Cardiac muscle cell (in vitro differentiated cells and primary cell): ENCODE measurements at regions not wholly inside any gene's neighbourhood (a gene's known extent, or its start where the extent isn't known, plus 50 kb on each side); places are given as distances from the start of the nearest gene placed in this dataset.

Experiments used
- DNase-seq, 2 donors: peaks; one replicate each; pipeline versions ENCODE4 v3.0.0 to v3.0.0-alpha.2; 2010 to 2017; ENCODE audit warnings: low read depth in 1 of 2, low spot score in 1 of 2
- H3K27ac ChIP-seq: fragments of 200-600 bp; sonication (generic); 2 replicates; pipeline ENCODE4 v1.5.1; 2016
- H3K27me3 ChIP-seq: fragments of 200-600 bp; sonication (generic); 2 replicates; pipeline ENCODE4 v1.6.0; 2016; ENCODE audit warnings: control low read depth
- H3K36me3 ChIP-seq: fragments of 200-600 bp; sonication (generic); 2 replicates; pipeline ENCODE4 v1.5.1; 2016; ENCODE audit warnings: control low read depth
- H3K4me1 ChIP-seq: fragments of 200-600 bp; sonication (generic); 2 replicates; pipeline ENCODE4 v1.8.1; 2017; ENCODE audit warnings: low read depth, mild to moderate bottlenecking, mixed run types
- H3K4me3 ChIP-seq: fragments of 200-600 bp; sonication (generic); 2 replicates; pipeline ENCODE4 v1.5.1; 2016; ENCODE audit warnings: mild to moderate bottlenecking
- H3K9me3 ChIP-seq: fragments of 200-600 bp; sonication (generic); 2 replicates; pipeline ENCODE4 v1.5.1; 2017; ENCODE audit warnings: low read depth, mild to moderate bottlenecking, control low read depth
- CTCF ChIP-seq: IDR thresholded peaks from 2 replicates; pipeline ENCODE4 v1.5.1; 2012; ENCODE audit warnings: low read depth, mild to moderate bottlenecking, low read length

DNA sequence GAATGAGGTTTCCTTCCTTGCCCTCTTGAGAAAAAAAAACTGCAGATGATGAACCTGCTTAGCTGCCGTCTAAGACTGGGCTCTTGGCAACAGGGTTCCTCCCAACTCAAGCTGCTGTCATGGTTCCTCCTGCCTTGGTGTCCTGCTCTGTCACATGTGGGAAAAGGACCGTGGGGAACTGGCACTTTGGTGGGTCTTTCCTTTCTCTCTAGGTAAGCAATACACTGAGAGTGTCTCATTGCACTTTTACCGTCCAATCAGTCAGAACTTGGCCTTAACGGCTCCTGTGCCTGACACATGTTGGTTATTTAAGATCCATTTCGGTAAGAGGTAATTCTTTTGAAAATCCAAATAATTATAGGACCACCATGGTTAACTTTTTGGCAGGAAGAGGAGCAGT, 60.8 kb upstream of the RNF152 start:
- Histone ChIP-seq H3K4me1 (no peaks in the 10 kb centered on the region), H3K4me3 (no peak overlapping the region), H3K36me3 (no peaks in the 10 kb centered on the region), H3K9me3 (no peaks in the 10 kb centered on the region), H3K27ac (no peak overlapping the region), H3K27me3 (no peaks in the 10 kb centered on the region)
- TF ChIP-seq CTCF: no peak
- no peak for DNase-seq

- no peaks in the 10 kb centered on the region for H3K27me3 ChIP-seq
- no peak overlapping the region for H3K4me3 ChIP-seq
- H3K4me1 ChIP-seq: peaks cover 5% of the 10 kb centered on the region
- no peak overlapping the region for H3K27ac ChIP-seq
- no peaks in the 10 kb centered on the region for H3K36me3 ChIP-seq
- H3K9me3 ChIP-seq: no peaks in the 10 kb centered on the region
- TF ChIP-seq CTCF: no peak
- no peak for DNase-seq
Observed at GRCh38 chr18:61953161-61953560, 60.4 kb upstream of the RNF152 start.

DNA sequence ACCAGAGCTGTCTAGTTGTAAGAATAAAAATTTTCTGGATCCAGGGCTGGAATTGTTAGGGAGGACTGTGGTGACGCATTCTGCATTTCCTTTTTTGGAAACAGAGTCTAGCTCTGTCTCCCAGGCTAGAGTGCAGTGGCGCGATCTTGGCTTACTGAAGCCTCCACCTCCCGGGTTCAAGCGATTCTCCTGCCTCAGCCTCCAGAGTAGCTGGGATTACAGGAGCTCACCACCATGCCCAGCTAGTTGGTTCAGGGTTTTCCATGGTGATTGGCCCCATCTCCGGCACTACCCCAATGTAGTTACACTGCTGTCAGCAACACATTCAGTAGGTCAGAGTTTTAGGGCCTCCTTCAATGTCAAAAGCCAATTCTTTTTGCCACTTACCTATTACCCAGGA, 58.6 kb upstream of the RNF152 start:
- H3K27ac ChIP-seq: no peak overlapping the region

DNA sequence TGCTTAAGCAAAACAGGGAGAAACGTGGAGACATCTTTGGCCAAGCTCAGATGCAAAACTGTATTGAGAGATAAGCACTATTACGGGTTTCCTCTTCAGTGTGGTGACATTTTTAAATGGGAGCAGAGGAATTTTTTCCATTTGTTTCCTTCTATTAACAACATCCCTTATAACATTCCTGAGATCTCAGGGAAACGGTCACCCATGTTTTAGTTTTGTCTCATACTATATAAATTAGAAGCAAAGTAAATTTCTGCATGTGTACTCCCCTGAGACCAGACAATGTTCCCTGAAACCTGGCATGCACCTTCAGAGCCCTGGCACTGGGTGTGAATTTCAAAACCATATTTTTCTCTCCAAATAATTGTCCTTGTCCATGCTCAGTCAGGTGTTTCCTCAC, 57.6 kb upstream of the RNF152 start:
- DNase-seq: no peak
- H3K9me3 ChIP-seq: no peaks in the 10 kb centered on the region
- no peaks in the 10 kb centered on the region for H3K27me3 ChIP-seq
- H3K27ac ChIP-seq: no peak overlapping the region
- H3K4me3 ChIP-seq: no peak overlapping the region
- no peaks in the 10 kb centered on the region for H3K36me3 ChIP-seq
- TF ChIP-seq CTCF: no peak
- H3K4me1 ChIP-seq: peaks cover 9% of the 10 kb centered on the region

More for the DNA sequence above, 58.6 kb upstream of the RNF152 start:
- Histone ChIP-seq H3K4me1 (peaks cover 9% of the 10 kb centered on the region), H3K9me3 (no peaks in the 10 kb centered on the region), H3K27me3 (no peaks in the 10 kb centered on the region), H3K36me3 (no peaks in the 10 kb centered on the region), H3K4me3 (no peak overlapping the region)
- no peak for DNase-seq
- TF ChIP-seq CTCF: no peak

DNA sequence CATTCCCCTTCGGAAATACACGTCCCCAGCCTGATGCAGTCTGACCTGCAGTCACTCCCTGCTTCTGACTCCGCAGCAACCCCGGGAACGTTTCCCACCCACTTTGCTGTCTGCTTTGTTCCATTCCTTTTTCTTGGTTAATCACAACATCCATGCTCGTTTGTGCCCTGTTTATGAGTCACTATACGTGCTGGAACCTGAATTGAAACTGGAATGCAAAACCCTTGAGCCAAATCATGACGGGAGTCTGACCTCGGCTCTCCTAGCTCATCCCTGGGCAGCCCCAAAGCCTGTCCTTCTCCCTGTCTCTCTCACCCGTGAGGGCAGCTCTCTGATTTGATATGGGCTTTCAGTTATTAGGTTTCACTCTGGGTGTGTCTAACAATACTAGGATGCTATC, 57.1 kb upstream of the RNF152 start:
- Histone ChIP-seq H3K36me3 (no peaks in the 10 kb centered on the region), H3K4me3 (no peak overlapping the region), H3K27me3 (no peaks in the 10 kb centered on the region), H3K9me3 (no peaks in the 10 kb centered on the region), H3K27ac (no peak overlapping the region), H3K4me1 (peaks cover 9% of the 10 kb centered on the region)
- TF ChIP-seq CTCF: no peak
- peak in 1 of 2 donors; percentile 66 for DNase-seq
